Activated CD4-positive, alpha-beta T cell treated with anti-CD3 and anti-CD28 coated beads, Interleukin-2, amount 50 U/mL, for 1 hour (primary cell): ENCODE measurements at regions not wholly inside any gene's neighbourhood (a gene's known extent, or its start where the extent isn't known, plus 50 kb on each side); places are given as distances from the start of the nearest gene placed in this dataset.
A peak's percentile ranks its signal among the peaks of the same experiment; 100 is the strongest.

Source experiments
- DNase-seq: peaks from one replicate; pipeline ENCODE4 v3.0.0-alpha.2; 2020

GRCh38 chr5:133853646-133854365 lies 114.6 kb downstream of the C5orf15 start:
- DNase-seq = no peak

GRCh38 chr5:133851521-133851920 lies 116.9 kb downstream of the C5orf15 start:
- no peak for DNase-seq

GRCh38 chr5:133850811-133851210 lies 117.6 kb downstream of the C5orf15 start:
- no peak for DNase-seq

- no peak for DNase-seq
Observed at GRCh38 chr5:133849116-133849515, 119.3 kb downstream of the C5orf15 start.

- DNase-seq = peak; percentile 7
Observed at GRCh38 chr5:133848341-133848811, 120.0 kb downstream of the C5orf15 start.

GRCh38 chr5:133847886-133848285 lies 120.5 kb downstream of the C5orf15 start:
- DNase-seq = no peak

- DNase-seq = no peak
Observed at GRCh38 chr5:133847301-133847700, 121.1 kb downstream of the C5orf15 start.

- DNase-seq = no peak
Observed at GRCh38 chr5:133846478-133847226, 121.8 kb downstream of the C5orf15 start.

- no peak for DNase-seq
Observed at GRCh38 chr5:133845271-133845670, 123.2 kb downstream of the C5orf15 start.

- DNase-seq = no peak
Observed at GRCh38 chr5:133844836-133845235, 123.6 kb downstream of the C5orf15 start.

GRCh38 chr5:133843911-133844310 lies 124.5 kb downstream of the C5orf15 start:
- no peak for DNase-seq

GRCh38 chr5:133842846-133843611 lies 125.4 kb downstream of the C5orf15 start:
- DNase-seq = no peak

GRCh38 chr5:133841831-133842750 lies 126.3 kb downstream of the C5orf15 start:
- DNase-seq = no peak

- no peak for DNase-seq
Observed at GRCh38 chr5:133840168-133840567, 128.3 kb downstream of the C5orf15 start.

GRCh38 chr5:133839721-133840120 lies 128.7 kb downstream of the C5orf15 start:
- DNase-seq = no peak

GRCh38 chr5:133839090-133839489 lies 129.3 kb downstream of the C5orf15 start:
- no peak for DNase-seq

- DNase-seq = no peak
Observed at GRCh38 chr5:133838286-133838685, 130.1 kb downstream of the C5orf15 start.

- no peak for DNase-seq
Observed at GRCh38 chr5:133831491-133832224, 136.8 kb downstream of the C5orf15 start.

GRCh38 chr5:133830911-133831310 lies 137.5 kb downstream of the C5orf15 start:
- DNase-seq = no peak

- no peak for DNase-seq
Observed at GRCh38 chr5:133830281-133830680, 138.1 kb downstream of the C5orf15 start.

GRCh38 chr5:133829786-133830185 lies 138.6 kb downstream of the C5orf15 start:
- DNase-seq = no peak

- DNase-seq = no peak
Observed at GRCh38 chr5:133828722-133829121, 139.7 kb downstream of the C5orf15 start.
